Caki2 (cell line): ENCODE measurements at regions not wholly inside any gene's neighbourhood (a gene's known extent, or its start where the extent isn't known, plus 50 kb on each side); places are given as distances from the start of the nearest gene placed in this dataset.
"Not testable (repeated sequence)": the region's sequence is repeated elsewhere in the genome, so short reads cannot be mapped to it uniquely, and the experiment has no call there.

Experiments
- DNase-seq: peaks from one replicate; pipeline ENCODE4 v3.0.0-alpha.2; 2015; ENCODE audit warnings: low read depth
- in situ Hi-C: cut with HindIII; loops from 2 replicates; pipeline ENCODE4 v1.10.0; 2016; ENCODE audit warnings: low sequenced_read_pairs, low pct_unique_long_range_greater_than_20kb, mixed read lengths

- no peak for DNase-seq
- in situ Hi-C loops: no loop called here
Observed at GRCh38 chr6:169088762-169089161, 164.9 kb downstream of the THBS2 start.

- DNase-seq: no peak
- in situ Hi-C loops: no loop called here
Observed at GRCh38 chr6:169087443-169088041, 166.1 kb downstream of the THBS2 start.

GRCh38 chr6:169086616-169087015, 167.0 kb downstream of the THBS2 start:
- in situ Hi-C loops, DNase-seq: not testable (repeated sequence)

- no peak for DNase-seq
- in situ Hi-C loops: no loop called here
Observed at GRCh38 chr6:169086020-169086419, 167.6 kb downstream of the THBS2 start.

GRCh38 chr6:169085466-169085865, 168.2 kb downstream of the THBS2 start:
- no peak for DNase-seq
- in situ Hi-C loops: no loop called here

GRCh38 chr6:169084557-169084956, 169.1 kb downstream of the THBS2 start:
- DNase-seq, in situ Hi-C loops: not testable (repeated sequence)

GRCh38 chr6:169084067-169084466, 169.6 kb downstream of the THBS2 start:
- in situ Hi-C loops: no loop called here
- no peak for DNase-seq

GRCh38 chr6:169083508-169083874, 170.2 kb downstream of the THBS2 start:
- no peak for DNase-seq
- in situ Hi-C loops: no loop called here

- DNase-seq: no peak
- in situ Hi-C loops: no loop called here
Observed at GRCh38 chr6:169082817-169083507, 170.7 kb downstream of the THBS2 start.

- DNase-seq: no peak
- in situ Hi-C loops: no loop called here
Observed at GRCh38 chr6:169082093-169082492, 171.6 kb downstream of the THBS2 start.

- DNase-seq: no peak
- in situ Hi-C loops: no loop called here
Observed at GRCh38 chr6:169081248-169081647, 172.4 kb downstream of the THBS2 start.

- in situ Hi-C loops: no loop called here
- no peak for DNase-seq
Observed at GRCh38 chr6:169079650-169080049, 174.0 kb downstream of the THBS2 start.

GRCh38 chr6:169078399-169079145, 175.1 kb downstream of the THBS2 start:
- in situ Hi-C loops: no loop called here
- no peak for DNase-seq

GRCh38 chr6:169075915-169076654, 177.6 kb downstream of the THBS2 start:
- in situ Hi-C loops: no loop called here
- DNase-seq: no peak

- no peak for DNase-seq
- in situ Hi-C loops: no loop called here
Observed at GRCh38 chr6:169075211-169075914, 178.3 kb downstream of the THBS2 start.

- in situ Hi-C loops: no loop called here
- no peak for DNase-seq
Observed at GRCh38 chr6:169074526-169074925, 179.1 kb downstream of the THBS2 start.

GRCh38 chr6:169073311-169073710, 180.3 kb downstream of the THBS2 start:
- in situ Hi-C loops: no loop called here
- DNase-seq: peak; percentile 66
